H1 (cell line): ENCODE measurements at regions not wholly inside any gene's neighbourhood (a gene's known extent, or its start where the extent isn't known, plus 50 kb on each side); places are given as distances from the start of the nearest gene placed in this dataset.
"Not testable (repeated sequence)": the region's sequence is repeated elsewhere in the genome, so short reads cannot be mapped to it uniquely, and the experiment has no call there.

ENCODE experiments used
- CTCF ChIA-PET: fragments of 300-600 bp; sonication (Branson Sonifier 250); formaldehyde crosslinking; loops from one replicate; lab custom pipeline; 2021; ENCODE audit not compliant: partially characterized antibody; lab: Charles Lee
- POLR2A ChIA-PET: fragments of 300-600 bp; sonication (Branson Sonifier 250); formaldehyde crosslinking; loops from one replicate; lab custom pipeline; 2021; ENCODE audit warnings: inconsistent platforms; ENCODE audit not compliant: partially characterized antibody; lab: Charles Lee
- DNase-seq, 2 experiments: peaks; one replicate each; pipeline versions ENCODE4 v3.0.0 to v3.0.0-alpha.2; 2010 to 2022; ENCODE audit warnings: low spot score in 2 of 2, low read depth in 1 of 2, mixed read lengths in 1 of 2
- FAIRE-seq: peaks from 2 replicates; lab custom pipeline; 2011; peaks lifted over from hg19 to GRCh38; lab: Jason Lieb, UNC
- H2AFZ ChIP-seq: 2 replicates; pipeline ENCODE4 v1.8.1; 2012; ENCODE audit warnings: low read length, inconsistent platforms
- H2AK5ac ChIP-seq: 2 replicates; pipeline ENCODE4 v1.6.1; 2013; ENCODE audit warnings: low read depth, low read length
- H2BK120ac ChIP-seq: replicated peaks from 2 replicates; pipeline ENCODE3; 2013; ENCODE audit warnings: low read depth, low read length, inconsistent platforms
- H2BK12ac ChIP-seq: 2 replicates; pipeline ENCODE4 v1.6.1; 2013; ENCODE audit warnings: low read depth, low read length
- H2BK15ac ChIP-seq: 2 replicates; pipeline ENCODE4 v1.6.1; 2013; ENCODE audit warnings: low read length
- H2BK20ac ChIP-seq: 2 replicates; pipeline ENCODE4 v1.6.1; 2013; ENCODE audit warnings: low read length
- H2BK5ac ChIP-seq: 2 replicates; pipeline ENCODE4 v1.6.1; 2013; ENCODE audit warnings: low read depth, low read length
- H3K14ac ChIP-seq: 2 replicates; pipeline ENCODE4 v1.6.1; 2013; ENCODE audit warnings: inconsistent platforms; ENCODE audit not compliant: insufficient read length
- H3K18ac ChIP-seq: 2 replicates; pipeline ENCODE4 v1.6.1; 2013; ENCODE audit warnings: low read length; ENCODE audit errors: extremely low read depth
- H3K23ac ChIP-seq: 2 replicates; pipeline ENCODE4 v1.6.1; 2013; ENCODE audit warnings: inconsistent platforms; ENCODE audit not compliant: insufficient read length
- H3K23me2 ChIP-seq: 2 replicates; pipeline ENCODE4 v1.6.1; 2013; ENCODE audit warnings: low read depth, low read length
- H3K27ac ChIP-seq: 2 replicates; pipeline ENCODE4 v1.6.1; 2011; ENCODE audit warnings: low read depth, low read length, inconsistent platforms
- H3K27me3 ChIP-seq, 4 experiments: replicated peaks in 1 of 4; 1 replicate in 1 of 4; 2 replicates in 3 of 4; pipeline versions ENCODE4 v1.6.1 to v1.8.1; 2011 to 2013; ENCODE audit warnings: low read length in 3 of 4, mild to moderate bottlenecking in 3 of 4, inconsistent platforms in 2 of 4, mixed read lengths in 2 of 4, moderate library complexity in 1 of 4; ENCODE audit not compliant: control insufficient read depth in 3 of 4, insufficient read depth in 3 of 4; ENCODE audit errors: extremely low read depth in 1 of 4
- H3K36me3 ChIP-seq, 4 experiments: 2 replicates each; pipeline versions ENCODE4 v1.6.1 to v1.8.1; 2011 to 2013; ENCODE audit warnings: mild to moderate bottlenecking in 4 of 4, low read length in 3 of 4, moderate library complexity in 2 of 4, control low read depth in 1 of 4, inconsistent platforms in 1 of 4; ENCODE audit not compliant: insufficient read depth in 4 of 4, control insufficient read depth in 2 of 4
- H3K4ac ChIP-seq: replicated peaks from 2 replicates; pipeline ENCODE3; 2013; ENCODE audit warnings: low read length, low read depth, mixed read lengths, inconsistent platforms; ENCODE audit not compliant: insufficient read length
- H3K4me1 ChIP-seq, 4 experiments: replicated peaks in 1 of 4; 1 replicate in 1 of 4; 2 replicates in 3 of 4; pipeline versions ENCODE4 v1.6.1 to v1.8.1; 2011 to 2013; ENCODE audit warnings: low read length in 3 of 4, inconsistent platforms in 2 of 4, mixed read lengths in 1 of 4; ENCODE audit not compliant: insufficient read depth in 4 of 4, control insufficient read depth in 3 of 4
- H3K4me2 ChIP-seq, 2 experiments: 2 replicates each; pipeline versions ENCODE4 v1.6.1 to v1.8.1; 2011 to 2013; ENCODE audit warnings: low read depth in 2 of 2, low read length in 2 of 2, control low read depth in 1 of 2, inconsistent platforms in 1 of 2, mild to moderate bottlenecking in 1 of 2; ENCODE audit not compliant: insufficient read depth in 1 of 2
- H3K4me3 ChIP-seq, 4 experiments: fragments of 200-600, 300-600 bp in 1 of 4; sonication (generic), shearing (Covaris generic), sonication (Bioruptor Twin) in 1 of 4; 2 replicates each; pipeline versions ENCODE4 v1.5.1 to v1.8.1; 2011 to 2016; ENCODE audit warnings: low read length in 4 of 4, low read depth in 3 of 4, control low read depth in 2 of 4, inconsistent platforms in 2 of 4, mild to moderate bottlenecking in 2 of 4, mixed read lengths in 1 of 4, moderate library complexity in 1 of 4; ENCODE audit not compliant: insufficient read depth in 2 of 4; ENCODE audit errors: extremely low read depth in 1 of 4
- H3K56ac ChIP-seq: replicated peaks from 2 replicates; pipeline ENCODE3; 2013; ENCODE audit warnings: low read depth, mild to moderate bottlenecking, mixed read lengths, low read length, inconsistent platforms; ENCODE audit not compliant: insufficient read length
- H3K79me1 ChIP-seq: 2 replicates; pipeline ENCODE4 v1.6.1; 2013; ENCODE audit warnings: low read depth, low read length, control low read depth
- H3K79me2 ChIP-seq, 2 experiments: 2 replicates each; pipeline versions ENCODE4 v1.6.1 to v1.8.1; 2012 to 2013; ENCODE audit warnings: low read length in 2 of 2, mild to moderate bottlenecking in 2 of 2, inconsistent platforms in 1 of 2; ENCODE audit not compliant: insufficient read depth in 2 of 2, control insufficient read depth in 1 of 2
- H3K9ac ChIP-seq, 4 experiments: replicated peaks in 1 of 4; 1 replicate in 1 of 4; 2 replicates in 3 of 4; pipeline versions ENCODE4 v1.6.1 to v1.8.1; 2011 to 2013; ENCODE audit warnings: low read depth in 3 of 4, low read length in 3 of 4, control low read depth in 2 of 4, mild to moderate bottlenecking in 2 of 4, moderate library complexity in 2 of 4, inconsistent platforms in 1 of 4; ENCODE audit errors: extremely low read depth in 1 of 4
- H3K9me3 ChIP-seq, 2 experiments: 2 replicates each; pipeline versions ENCODE4 v1.6.1 to v1.8.1; 2012 to 2013; ENCODE audit warnings: mild to moderate bottlenecking in 2 of 2, moderate library complexity in 2 of 2, control low read depth in 1 of 2, inconsistent platforms in 1 of 2, low read depth in 1 of 2, low read length in 1 of 2, mixed read lengths in 1 of 2; ENCODE audit not compliant: insufficient read depth in 2 of 2
- H4K20me1 ChIP-seq, 2 experiments: replicated peaks in 1 of 2; 2 replicates each; pipeline versions ENCODE3 to v1.8.1; 2011 to 2013; ENCODE audit warnings: inconsistent platforms in 2 of 2, low read length in 2 of 2, mild to moderate bottlenecking in 1 of 2; ENCODE audit not compliant: insufficient read depth in 2 of 2, control insufficient read depth in 1 of 2
- H4K5ac ChIP-seq: 2 replicates; pipeline ENCODE4 v1.6.1; 2013; ENCODE audit warnings: low read length, low read depth, mixed read lengths, inconsistent platforms; ENCODE audit not compliant: insufficient read length
- H4K8ac ChIP-seq: 2 replicates; pipeline ENCODE4 v1.8.0; 2013; ENCODE audit warnings: mild to moderate bottlenecking, moderate library complexity, low read length, inconsistent platforms; ENCODE audit not compliant: insufficient read depth; ENCODE audit errors: extremely low read depth
- H4K91ac ChIP-seq: replicated peaks from 2 replicates; pipeline ENCODE3; 2013; ENCODE audit warnings: low read length, mixed read lengths, inconsistent platforms; ENCODE audit not compliant: insufficient read length
- WGBS, 2 experiments: shearing (Covaris generic) in 1 of 2; methylation state at CpG; one replicate each; pipeline versions ENCODE4 v1.1.6 to v1.1.7; 2013 to 2015; ENCODE audit warnings: low lambda C conversion rate in 2 of 2, mixed read lengths in 2 of 2, inconsistent platforms in 1 of 2, low coverage in 1 of 2, missing lambda C conversion rate in 1 of 2; ENCODE audit not compliant: insufficient replicate concordance in 2 of 2, insufficient coverage in 1 of 2, insufficient read length in 1 of 2; ENCODE audit errors: extremely low coverage in 1 of 2, missing lambda C conversion rate in 1 of 2; 5-methylcytosine and 5-hydroxymethylcytosine counted together

DNA sequence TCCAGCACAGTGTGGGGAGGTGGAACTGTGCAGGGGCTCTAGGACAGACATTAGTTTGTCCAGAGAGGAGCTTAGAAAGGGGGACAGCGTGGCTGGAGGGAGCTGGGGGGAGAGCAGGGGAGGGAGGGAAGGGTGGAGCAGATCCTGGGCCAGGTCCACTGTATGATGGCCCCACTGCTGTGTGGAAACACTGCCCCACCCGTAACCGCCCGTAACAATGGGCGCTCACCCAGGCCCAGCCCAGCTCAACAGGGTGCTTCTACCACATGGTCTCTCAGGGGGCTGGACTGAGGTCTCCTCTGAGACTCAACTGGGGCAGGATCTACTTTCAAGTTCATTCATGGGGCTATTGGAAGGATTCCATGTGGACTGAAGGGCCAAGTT, 81.6 kb downstream of the LIMS4 start:
- H3K4me2 ChIP-seq, H3K4me3 ChIP-seq, H3K27me3 ChIP-seq, CTCF ChIA-PET, H2AK5ac ChIP-seq, DNase-seq, H4K91ac ChIP-seq, H3K79me1 ChIP-seq, H3K36me3 ChIP-seq, H4K20me1 ChIP-seq, H2BK12ac ChIP-seq, H3K23ac ChIP-seq, H4K8ac ChIP-seq, H2BK5ac ChIP-seq, H3K18ac ChIP-seq, H3K79me2 ChIP-seq, H3K9ac ChIP-seq, H3K23me2 ChIP-seq, H2AFZ ChIP-seq, H3K27ac ChIP-seq, H3K56ac ChIP-seq, H3K14ac ChIP-seq, POLR2A ChIA-PET, H2BK120ac ChIP-seq, H3K4ac ChIP-seq, FAIRE-seq, H4K5ac ChIP-seq, H2BK20ac ChIP-seq, H3K4me1 ChIP-seq, H3K9me3 ChIP-seq, H2BK15ac ChIP-seq: not testable (repeated sequence)
- WGBS, 2 experiments, result no CpG with 5 or more reads among the region's 5 CpGs

DNA sequence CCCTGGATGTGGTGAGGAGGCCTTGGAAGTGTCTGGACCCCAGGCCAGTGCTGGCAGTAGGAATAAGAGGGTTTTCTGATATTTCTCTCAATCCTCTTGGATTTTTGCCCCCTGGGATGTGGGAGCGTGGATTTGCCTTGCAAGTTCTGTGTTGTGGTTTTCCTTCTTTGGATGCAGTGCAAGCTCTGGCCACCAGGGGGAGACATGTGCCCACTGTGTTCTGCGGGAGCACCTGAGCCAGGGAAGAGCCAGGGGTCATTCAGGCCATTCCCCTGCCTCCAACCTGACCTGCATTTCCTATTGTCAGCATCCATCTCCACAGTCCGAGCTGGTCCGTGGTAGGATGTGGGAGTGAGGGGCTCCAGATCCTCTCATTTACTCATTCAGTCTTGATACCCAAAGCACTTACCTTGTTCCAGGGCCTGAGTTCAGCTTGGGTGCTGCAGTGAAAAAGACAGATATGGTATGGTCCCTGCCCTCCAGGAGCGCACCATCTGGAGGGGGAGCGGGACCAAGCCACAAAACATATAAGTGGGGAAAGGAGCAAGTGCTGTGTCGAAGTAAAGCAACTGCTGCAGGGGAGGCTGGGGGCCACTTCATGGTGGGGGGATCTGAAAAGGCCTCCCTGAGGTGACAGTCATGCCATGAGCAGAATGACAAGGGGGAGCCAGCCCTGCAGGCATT, 82.1 kb downstream of the LIMS4 start:
- 65% methylated on average over 5 of the region's 7 CpGs; no CpG with 5 or more reads in 1 of the 2 experiments for WGBS, 2 experiments
- H2BK120ac ChIP-seq, H4K5ac ChIP-seq, H2AK5ac ChIP-seq, H4K91ac ChIP-seq, H2BK15ac ChIP-seq, POLR2A ChIA-PET, H2BK5ac ChIP-seq, H2BK20ac ChIP-seq, H3K23ac ChIP-seq, H2AFZ ChIP-seq, H3K18ac ChIP-seq, H3K27me3 ChIP-seq, H3K4me3 ChIP-seq, H3K36me3 ChIP-seq, CTCF ChIA-PET, H3K56ac ChIP-seq, H3K27ac ChIP-seq, H3K79me1 ChIP-seq, H3K4me1 ChIP-seq, DNase-seq, H3K23me2 ChIP-seq, H4K20me1 ChIP-seq, H3K4me2 ChIP-seq, H3K9me3 ChIP-seq, H3K79me2 ChIP-seq, H2BK12ac ChIP-seq, H3K14ac ChIP-seq, H3K4ac ChIP-seq, H4K8ac ChIP-seq, H3K9ac ChIP-seq: not testable (repeated sequence)
- peak; percentile 91 for FAIRE-seq
